Astrocyte of the cerebellum (primary cell): ENCODE measurements at regions not wholly inside any gene's neighbourhood (a gene's known extent, or its start where the extent isn't known, plus 50 kb on each side); places are given as distances from the start of the nearest gene placed in this dataset.

ENCODE experiments used
- DNase-seq: peaks from one replicate; pipeline ENCODE4 v3.0.0-alpha.2; 2011; ENCODE audit warnings: low read depth
- H3K4me3 ChIP-seq: 2 replicates; pipeline ENCODE4 v1.5.1; 2011; ENCODE audit warnings: mild to moderate bottlenecking, low read depth, low read length, moderate library complexity
- CTCF ChIP-seq: IDR thresholded peaks from 2 replicates; pipeline ENCODE4 v1.5.1; 2012; ENCODE audit warnings: low read length, low read depth, moderate library complexity, mild to moderate bottlenecking; ENCODE audit errors: missing control alignments
- in situ Hi-C: cut with HindIII; loops from 2 replicates; pipeline ENCODE4 v1.10.0; 2017; ENCODE audit warnings: low sequenced_read_pairs

- no peak overlapping the region for H3K4me3 ChIP-seq
- in situ Hi-C loops: loop anchor here (5.0 kb wide), 1 partner anchor 87 kb away; no protein-coding TSS in a partner anchor
- TF ChIP-seq CTCF: no peak
- no peak for DNase-seq
Observed at GRCh38 chr2:236884569-236885175, 201.0 kb upstream of the COPS8 start.

GRCh38 chr2:236886456-236886855 lies 199.2 kb upstream of the COPS8 start:
- no peak overlapping the region for H3K4me3 ChIP-seq
- in situ Hi-C loops: no loop called here
- no peak for DNase-seq
- TF ChIP-seq CTCF: no peak

- in situ Hi-C loops: no loop called here
- DNase-seq: no peak
- H3K4me3 ChIP-seq: no peak overlapping the region
- no peak for TF ChIP-seq CTCF
Observed at GRCh38 chr2:236887531-236887930, 198.2 kb upstream of the COPS8 start.

- in situ Hi-C loops: no loop called here
- no peak overlapping the region for H3K4me3 ChIP-seq
- no peak for DNase-seq
- TF ChIP-seq CTCF: no peak
Observed at GRCh38 chr2:236887953-236888793, 197.5 kb upstream of the COPS8 start.

GRCh38 chr2:236888794-236889780 lies 196.6 kb upstream of the COPS8 start:
- no peak overlapping the region for H3K4me3 ChIP-seq
- DNase-seq: no peak
- no peak for TF ChIP-seq CTCF
- in situ Hi-C loops: no loop called here
